ENCODE measurements at regions not wholly inside any gene's neighbourhood (a gene's known extent, or its start where the extent isn't known, plus 50 kb on each side); places are given as distances from the start of the nearest gene placed in this dataset.

DNA sequence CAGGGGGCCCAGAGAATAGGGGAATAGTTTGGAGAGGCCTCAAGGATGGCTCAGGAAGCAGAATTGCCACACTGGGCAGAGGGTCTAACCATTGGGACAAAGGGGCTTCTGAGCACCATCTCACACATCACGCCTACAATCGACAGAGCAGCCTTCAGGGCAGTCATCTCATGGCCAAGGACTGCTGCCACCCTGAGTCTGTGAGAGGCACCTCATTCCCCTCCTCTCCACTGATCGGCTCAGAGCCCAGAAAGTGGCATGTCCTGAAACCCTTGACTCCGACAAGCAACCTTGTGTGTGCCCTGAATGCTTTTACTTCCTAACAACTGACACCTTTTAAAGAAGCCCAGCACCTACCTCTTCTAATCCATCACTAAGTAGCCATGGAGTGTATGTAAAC, 128.9 kb upstream of the PTPN3 start:
- TF ChIP-seq, protein P1, sequence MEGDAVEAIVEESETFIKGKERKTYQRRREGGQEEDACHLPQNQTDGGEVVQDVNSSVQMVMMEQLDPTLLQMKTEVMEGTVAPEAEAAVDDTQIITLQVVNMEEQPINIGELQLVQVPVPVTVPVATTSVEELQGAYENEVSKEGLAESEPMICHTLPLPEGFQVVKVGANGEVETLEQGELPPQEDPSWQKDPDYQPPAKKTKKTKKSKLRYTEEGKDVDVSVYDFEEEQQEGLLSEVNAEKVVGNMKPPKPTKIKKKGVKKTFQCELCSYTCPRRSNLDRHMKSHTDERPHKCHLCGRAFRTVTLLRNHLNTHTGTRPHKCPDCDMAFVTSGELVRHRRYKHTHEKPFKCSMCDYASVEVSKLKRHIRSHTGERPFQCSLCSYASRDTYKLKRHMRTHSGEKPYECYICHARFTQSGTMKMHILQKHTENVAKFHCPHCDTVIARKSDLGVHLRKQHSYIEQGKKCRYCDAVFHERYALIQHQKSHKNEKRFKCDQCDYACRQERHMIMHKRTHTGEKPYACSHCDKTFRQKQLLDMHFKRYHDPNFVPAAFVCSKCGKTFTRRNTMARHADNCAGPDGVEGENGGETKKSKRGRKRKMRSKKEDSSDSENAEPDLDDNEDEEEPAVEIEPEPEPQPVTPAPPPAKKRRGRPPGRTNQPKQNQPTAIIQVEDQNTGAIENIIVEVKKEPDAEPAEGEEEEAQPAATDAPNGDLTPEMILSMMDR (IDR thresholded peaks at IDR 0.05): no peak
- TF ChIP-seq POLR2A (IDR thresholded peaks at IDR 0.05): no peak
